Dendritic cell treated with granulocyte-macrophage colony-stimulating factor and Interleukin-4, amounts not matched to agents 40 ng/mL and 50 ng/mL, for 4 days (primary cell): ENCODE measurements at regions not wholly inside any gene's neighbourhood (a gene's known extent, or its start where the extent isn't known, plus 50 kb on each side); places are given as distances from the start of the nearest gene placed in this dataset.
A peak's percentile ranks its signal among the peaks of the same experiment; 100 is the strongest.

ENCODE experiments used
- H3K27ac Mint-ChIP-seq: one replicate; pipeline ENCODE4 v1.8.0; 2022; ENCODE audit warnings: mild to moderate bottlenecking, mixed read lengths
- H3K27me3 Mint-ChIP-seq: one replicate; pipeline ENCODE4 v1.8.0; 2022; ENCODE audit warnings: mild to moderate bottlenecking, mixed read lengths
- H3K36me3 Mint-ChIP-seq: one replicate; pipeline ENCODE4 v1.8.0; 2022; ENCODE audit warnings: low read depth, mixed read lengths
- H3K4me1 Mint-ChIP-seq: one replicate; pipeline ENCODE4 v1.8.0; 2022; ENCODE audit warnings: low read depth, mixed read lengths
- H3K4me3 Mint-ChIP-seq: one replicate; pipeline ENCODE4 v1.8.0; 2022; ENCODE audit warnings: mild to moderate bottlenecking, moderate library complexity, mixed read lengths
- H3K9me3 Mint-ChIP-seq: one replicate; pipeline ENCODE4 v1.8.0; 2022; ENCODE audit warnings: mixed read lengths
- intact Hi-C: fragments of 100-400 bp; cut with micrococcal nuclease; formaldehyde crosslinking; loops from one replicate; pipeline ENCODE4 v1.15.0; 2022

DNA sequence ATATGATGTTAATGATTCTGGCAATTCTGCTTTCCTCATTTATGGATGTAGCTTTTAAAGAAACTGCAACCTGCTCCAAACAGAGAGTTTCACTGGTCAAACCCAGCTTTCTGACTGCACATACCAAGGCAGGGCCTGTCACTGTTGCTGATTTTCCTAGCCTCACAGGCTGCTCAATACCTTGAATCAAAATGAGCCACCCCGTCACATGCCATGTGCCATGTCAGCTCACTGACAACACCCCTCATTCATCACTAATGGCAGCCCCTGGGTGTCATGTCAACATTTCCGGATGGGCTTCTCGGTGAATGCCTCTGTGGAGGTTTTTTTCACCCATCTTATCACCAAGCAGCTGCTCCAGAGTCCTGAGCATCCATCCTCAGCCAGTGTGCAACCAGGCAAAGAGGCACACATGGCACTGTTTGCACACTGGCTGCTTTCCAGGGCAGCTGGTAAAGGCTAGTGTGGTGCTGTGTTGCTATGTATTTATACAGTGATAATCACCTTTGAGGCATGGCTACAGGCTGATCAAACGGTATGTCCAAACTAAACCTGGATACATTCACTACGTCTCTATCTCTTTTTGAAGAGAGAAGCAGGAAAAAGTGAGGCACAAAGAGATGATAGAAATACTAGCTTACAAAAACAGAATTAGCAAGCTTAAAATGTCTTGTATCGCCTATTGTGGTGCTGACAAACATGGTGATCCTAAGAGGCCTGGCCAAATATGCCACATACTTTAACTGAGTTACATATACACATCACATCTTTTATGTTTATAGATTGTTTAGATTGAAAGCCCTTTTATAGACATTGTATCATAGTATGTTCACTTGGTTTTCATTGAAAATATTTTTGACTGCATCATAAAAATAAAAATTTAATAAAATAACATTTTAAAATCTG is 94.6 kb upstream of the INPP4B start:
- Mint-ChIP-seq H3K4me1 (no peaks in the 10 kb centered on the region), H3K27ac (no peak overlapping the region), H3K4me3 (no peak overlapping the region), H3K36me3 (no peaks in the 10 kb centered on the region), H3K27me3 (no peaks in the 10 kb centered on the region), H3K9me3 (no peaks in the 10 kb centered on the region)
- intact Hi-C loops = no loop called here

DNA sequence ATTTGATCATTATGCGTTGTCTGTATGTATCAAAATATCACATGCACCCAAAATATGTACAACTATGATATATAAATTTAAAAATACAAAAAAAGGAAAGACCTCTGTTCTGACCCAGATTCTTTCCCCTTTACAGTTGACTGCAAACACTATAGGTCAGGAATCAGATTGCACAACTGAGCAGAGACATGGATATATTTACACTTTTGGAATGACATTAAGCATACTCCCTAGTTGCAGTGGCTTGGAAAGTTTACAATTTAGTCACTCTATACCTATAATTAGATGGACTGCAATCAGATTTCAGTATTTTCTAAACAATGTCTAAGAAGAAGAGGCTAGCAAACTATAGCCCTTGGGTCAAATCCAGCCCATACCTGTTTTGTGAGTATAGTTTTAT is 98.5 kb upstream of the INPP4B start:
- H3K27ac Mint-ChIP-seq = no peak overlapping the region
- H3K36me3 Mint-ChIP-seq = no peaks in the 10 kb centered on the region
- H3K4me1 Mint-ChIP-seq = no peaks in the 10 kb centered on the region
- intact Hi-C loops = no loop called here
- H3K4me3 Mint-ChIP-seq = no peak overlapping the region
- H3K9me3 Mint-ChIP-seq = peaks cover 14% of the 10 kb centered on the region
- H3K27me3 Mint-ChIP-seq = no peaks in the 10 kb centered on the region

DNA sequence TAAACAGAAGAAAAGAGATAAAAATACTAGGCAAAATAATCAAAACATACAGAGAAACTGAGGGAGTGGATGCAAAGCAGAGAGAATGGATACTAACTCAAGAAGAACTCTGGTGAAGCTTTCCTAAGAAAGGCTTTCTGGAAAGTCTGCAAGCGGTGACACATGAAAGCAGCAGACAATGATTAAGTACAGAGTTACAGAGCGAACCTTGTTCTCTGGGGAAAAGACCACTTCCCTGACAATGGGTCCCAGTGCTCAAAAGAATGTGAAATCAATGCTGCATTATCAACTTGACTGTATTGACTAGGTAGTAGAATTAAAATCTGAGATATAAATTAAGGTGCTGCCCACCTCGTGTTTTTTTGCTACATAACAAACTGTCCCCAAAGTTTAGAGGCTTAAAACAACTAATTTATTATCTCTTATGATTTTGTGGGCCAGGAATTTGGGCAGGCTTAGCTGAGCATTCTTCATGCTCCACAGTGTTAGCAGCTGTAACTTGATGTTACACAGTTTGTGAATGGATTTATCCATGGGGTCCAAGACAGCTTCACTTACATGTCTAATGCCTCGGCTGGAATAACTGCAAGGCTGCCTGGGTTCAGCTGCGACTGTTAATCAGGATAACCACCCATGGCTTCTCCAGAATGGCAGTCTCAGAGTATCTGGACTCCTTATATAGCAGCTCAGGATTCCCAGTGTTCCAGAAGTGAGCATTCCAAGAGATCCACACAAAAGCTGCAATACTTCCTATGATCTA is 106.9 kb upstream of the INPP4B start:
- Mint-ChIP-seq H3K27ac (no peak overlapping the region), H3K4me3 (no peak overlapping the region), H3K27me3 (no peaks in the 10 kb centered on the region), H3K36me3 (no peaks in the 10 kb centered on the region), H3K4me1 (no peaks in the 10 kb centered on the region), H3K9me3 (peaks cover 13% of the 10 kb centered on the region)
- intact Hi-C loops = no loop called here

DNA sequence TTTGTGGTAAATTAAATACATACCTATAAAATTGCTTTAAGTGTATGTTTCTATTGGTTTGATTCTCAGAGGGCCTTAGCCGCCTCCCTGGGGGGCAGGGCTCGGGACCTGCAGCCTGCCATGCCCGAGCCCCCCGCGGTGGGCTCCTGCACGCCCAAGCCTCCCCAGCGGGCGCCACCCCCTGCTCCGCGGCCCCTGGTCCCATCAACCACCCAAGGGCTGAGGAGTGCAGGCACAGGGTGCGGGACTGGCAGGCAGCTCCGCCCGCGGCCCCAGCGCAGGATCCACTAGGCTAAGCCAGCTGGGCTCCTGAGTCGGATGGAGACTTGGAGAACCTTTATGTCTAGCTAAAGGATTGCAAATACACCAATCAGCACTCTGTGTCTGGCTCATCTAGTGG is 108.3 kb upstream of the INPP4B start:
- Mint-ChIP-seq H3K9me3 (peaks cover 13% of the 10 kb centered on the region), H3K36me3 (no peaks in the 10 kb centered on the region), H3K4me3 (no peak overlapping the region), H3K4me1 (peaks cover 5% of the 10 kb centered on the region), H3K27ac (no peak overlapping the region), H3K27me3 (no peaks in the 10 kb centered on the region)
- intact Hi-C loops = no loop called here

DNA sequence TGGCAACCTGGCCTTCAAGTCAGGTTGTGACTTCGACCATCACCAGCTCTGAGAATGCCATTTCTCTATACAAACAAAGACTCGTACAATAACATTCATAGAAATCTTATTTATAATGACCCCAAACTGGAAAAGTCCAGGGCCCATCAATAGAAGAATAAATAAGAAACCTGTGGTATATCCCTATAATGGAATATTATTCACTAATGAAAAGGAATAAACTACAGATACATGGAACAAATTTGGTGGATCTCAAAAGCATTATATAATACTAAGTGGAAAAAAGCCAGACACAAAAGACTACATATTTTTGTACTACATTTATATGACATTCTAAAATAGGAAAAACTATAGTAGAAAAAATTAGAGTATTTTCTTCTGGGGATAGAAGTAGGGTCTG is 109.4 kb upstream of the INPP4B start:
- Mint-ChIP-seq H3K27ac (no peak overlapping the region), H3K36me3 (no peaks in the 10 kb centered on the region), H3K4me3 (no peak overlapping the region), H3K4me1 (peaks cover 10% of the 10 kb centered on the region), H3K9me3 (peaks cover 13% of the 10 kb centered on the region), H3K27me3 (no peaks in the 10 kb centered on the region)
- intact Hi-C loops = no loop called here

DNA sequence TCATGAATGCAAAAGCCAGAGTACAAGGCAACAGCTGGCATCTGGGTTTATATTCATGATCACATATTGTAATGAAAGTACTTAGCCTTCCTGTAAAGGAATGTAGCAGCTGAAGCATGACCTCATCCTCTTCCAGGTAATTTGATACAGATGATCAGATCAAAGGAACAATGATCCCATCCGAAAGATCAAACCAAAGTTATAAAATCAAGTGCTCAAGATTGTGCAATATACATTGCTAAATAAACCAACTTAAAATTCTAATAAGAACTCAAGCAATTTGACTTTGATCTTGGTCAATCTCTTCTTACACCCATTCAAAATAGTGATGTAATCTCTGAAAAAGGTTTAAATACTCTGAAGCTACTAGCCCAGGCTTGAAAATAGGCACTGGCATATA is 113.1 kb upstream of the INPP4B start:
- Mint-ChIP-seq H3K27me3 (no peaks in the 10 kb centered on the region), H3K27ac (no peak overlapping the region)
- intact Hi-C loops = no loop called here

DNA sequence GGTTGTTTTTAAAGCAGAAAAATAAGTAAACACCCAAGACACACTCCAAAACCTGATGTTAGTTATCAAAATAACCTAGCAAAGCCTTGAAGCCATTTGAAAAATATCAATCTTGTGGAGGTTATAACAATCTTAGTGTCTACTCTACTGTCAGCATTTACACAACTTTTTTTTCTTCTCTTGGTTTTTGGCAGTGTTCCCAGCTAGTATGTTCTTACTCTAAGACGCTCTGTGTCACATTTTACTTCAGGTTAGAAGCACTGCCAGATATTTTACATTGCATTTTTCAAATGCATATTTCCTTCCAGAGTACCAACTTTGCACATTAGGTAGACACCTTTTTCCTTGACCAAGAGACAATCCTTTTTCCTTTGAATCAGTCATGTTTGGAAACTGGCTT is 114.0 kb upstream of the INPP4B start:
- peak overlapping the region; percentile 82 for H3K27ac Mint-ChIP-seq
- H3K36me3 Mint-ChIP-seq = no peaks in the 10 kb centered on the region
- no peaks in the 10 kb centered on the region for H3K27me3 Mint-ChIP-seq
- H3K4me3 Mint-ChIP-seq = no peak overlapping the region
- H3K4me1 Mint-ChIP-seq = peaks cover 36% of the 10 kb centered on the region
- peaks cover 21% of the 10 kb centered on the region for H3K9me3 Mint-ChIP-seq
- intact Hi-C loops = loop anchor here (10.0 kb wide), 1 partner anchor 225 kb away; the partner anchor contains the start of gene USP38

More for the DNA sequence above, 113.1 kb upstream of the INPP4B start:
- no peak overlapping the region for H3K4me3 Mint-ChIP-seq
- H3K9me3 Mint-ChIP-seq = peaks cover 20% of the 10 kb centered on the region
- peaks cover 36% of the 10 kb centered on the region for H3K4me1 Mint-ChIP-seq
- H3K36me3 Mint-ChIP-seq = no peaks in the 10 kb centered on the region

DNA sequence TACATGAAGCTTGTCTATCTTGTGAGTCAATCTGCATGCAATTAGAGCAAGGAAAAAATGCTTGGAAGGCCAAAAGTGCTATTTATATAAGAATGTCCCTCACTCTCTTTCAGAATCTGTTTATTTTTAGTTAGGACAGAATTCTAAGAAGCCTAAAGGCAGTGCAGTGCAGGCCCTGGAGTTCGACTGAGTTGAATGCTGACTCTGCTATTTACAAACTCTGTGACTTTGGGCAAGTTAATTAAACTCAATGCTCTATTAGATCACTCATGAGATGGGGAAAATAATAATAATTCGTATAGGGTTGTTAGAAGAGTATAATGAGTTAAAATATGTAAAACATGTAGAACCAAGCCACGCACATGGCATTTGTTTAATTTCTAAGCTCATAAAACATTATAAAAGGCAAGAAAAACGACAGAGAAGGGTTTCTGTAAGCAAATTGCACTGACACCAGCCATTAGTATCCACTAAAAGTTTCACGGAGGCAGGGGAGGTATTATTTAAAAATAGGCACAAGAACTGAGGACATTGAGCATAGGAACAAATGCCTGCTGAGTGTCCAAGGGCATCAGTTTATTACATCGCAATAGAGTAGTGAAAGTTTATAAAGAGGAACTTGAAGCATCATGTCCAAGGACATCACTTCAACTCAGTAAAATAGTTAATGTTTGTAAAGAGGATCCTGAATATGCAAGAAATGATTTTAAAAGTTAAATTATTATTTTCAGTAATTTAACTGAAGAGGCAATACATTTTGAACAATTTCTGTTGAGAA is 115.0 kb upstream of the INPP4B start:
- H3K36me3 Mint-ChIP-seq = no peaks in the 10 kb centered on the region
- H3K4me1 Mint-ChIP-seq = peaks cover 36% of the 10 kb centered on the region
- no peak overlapping the region for H3K4me3 Mint-ChIP-seq
- no peaks in the 10 kb centered on the region for H3K27me3 Mint-ChIP-seq
- peak overlapping the region; percentile 82 for H3K27ac Mint-ChIP-seq
- H3K9me3 Mint-ChIP-seq = peaks cover 23% of the 10 kb centered on the region
- intact Hi-C loops = loop anchor here (10.0 kb wide), 1 partner anchor 224 kb away; the partner anchor contains the start of gene USP38

DNA sequence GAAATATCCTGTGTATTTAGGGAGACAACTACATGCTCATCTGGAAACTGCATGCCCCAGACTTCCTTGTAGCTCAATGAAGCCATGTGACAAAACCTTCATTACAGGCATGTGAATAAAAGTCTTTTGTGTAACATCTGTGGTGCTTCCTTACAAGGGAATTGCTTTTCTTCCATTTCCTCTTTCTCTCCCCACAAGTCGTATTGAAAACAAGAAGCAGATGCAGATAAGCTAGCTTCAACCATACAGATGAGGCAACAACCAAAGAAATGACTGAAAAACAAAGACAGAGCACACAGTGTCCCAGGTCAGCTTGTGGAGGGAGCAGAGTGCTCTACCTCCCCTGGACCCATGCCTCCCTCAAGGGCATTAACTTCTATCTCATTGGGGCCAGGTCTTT is 115.8 kb upstream of the INPP4B start:
- H3K27me3 Mint-ChIP-seq = no peaks in the 10 kb centered on the region
- peaks cover 23% of the 10 kb centered on the region for H3K9me3 Mint-ChIP-seq
- intact Hi-C loops = loop anchor here (10.0 kb wide), 1 partner anchor 223 kb away; the partner anchor contains the start of gene USP38
- peaks cover 36% of the 10 kb centered on the region for H3K4me1 Mint-ChIP-seq
- no peak overlapping the region for H3K4me3 Mint-ChIP-seq
- H3K36me3 Mint-ChIP-seq = no peaks in the 10 kb centered on the region
- peak overlapping the region; percentile 82 for H3K27ac Mint-ChIP-seq

DNA sequence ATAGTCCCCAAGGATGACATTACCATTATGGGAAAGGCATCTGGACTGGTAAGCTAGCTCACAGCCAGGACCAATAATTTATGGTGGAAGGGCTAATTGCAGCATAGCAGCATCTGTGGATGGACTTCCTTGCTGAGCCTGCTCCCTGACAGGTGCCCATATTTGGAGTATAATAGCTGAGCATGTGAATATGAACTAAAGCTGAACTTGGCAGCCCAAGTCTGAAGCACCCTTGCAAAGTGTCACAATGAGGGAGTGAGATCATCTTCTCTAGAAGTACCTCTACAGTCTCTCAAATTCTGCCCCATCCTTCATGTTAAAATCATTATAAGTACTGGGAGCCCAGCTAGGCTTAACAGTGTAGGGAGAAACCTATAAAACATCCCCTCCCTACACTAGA is 128.2 kb upstream of the INPP4B start:
- intact Hi-C loops = no loop called here
- Mint-ChIP-seq H3K27me3 (no peaks in the 10 kb centered on the region), H3K27ac (no peak overlapping the region), H3K4me3 (no peak overlapping the region), H3K9me3 (no peaks in the 10 kb centered on the region), H3K36me3 (no peaks in the 10 kb centered on the region), H3K4me1 (peaks cover 5% of the 10 kb centered on the region)

DNA sequence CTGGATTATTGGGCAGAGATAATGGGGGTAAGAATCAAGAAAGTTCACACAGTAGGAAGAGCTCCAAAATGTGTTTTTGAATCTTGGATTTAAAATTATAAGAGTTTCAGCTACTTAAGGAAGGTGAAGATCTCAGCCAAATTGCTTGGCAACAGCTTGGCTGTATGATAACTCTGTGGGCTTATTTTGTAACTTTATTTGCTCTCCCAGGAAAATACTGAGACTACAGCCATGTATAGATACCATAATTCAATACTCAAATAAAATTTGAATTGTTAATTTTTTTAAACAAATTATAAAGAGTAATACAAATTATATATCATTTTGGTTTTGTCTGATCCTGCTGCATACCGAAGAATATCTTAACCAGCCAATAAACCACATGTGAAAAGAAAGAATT is 129.5 kb upstream of the INPP4B start:
- peaks cover 5% of the 10 kb centered on the region for H3K4me1 Mint-ChIP-seq
- H3K27ac Mint-ChIP-seq = no peak overlapping the region
- H3K36me3 Mint-ChIP-seq = no peaks in the 10 kb centered on the region
- intact Hi-C loops = no loop called here
- H3K4me3 Mint-ChIP-seq = no peak overlapping the region
- no peaks in the 10 kb centered on the region for H3K27me3 Mint-ChIP-seq
- H3K9me3 Mint-ChIP-seq = no peaks in the 10 kb centered on the region

DNA sequence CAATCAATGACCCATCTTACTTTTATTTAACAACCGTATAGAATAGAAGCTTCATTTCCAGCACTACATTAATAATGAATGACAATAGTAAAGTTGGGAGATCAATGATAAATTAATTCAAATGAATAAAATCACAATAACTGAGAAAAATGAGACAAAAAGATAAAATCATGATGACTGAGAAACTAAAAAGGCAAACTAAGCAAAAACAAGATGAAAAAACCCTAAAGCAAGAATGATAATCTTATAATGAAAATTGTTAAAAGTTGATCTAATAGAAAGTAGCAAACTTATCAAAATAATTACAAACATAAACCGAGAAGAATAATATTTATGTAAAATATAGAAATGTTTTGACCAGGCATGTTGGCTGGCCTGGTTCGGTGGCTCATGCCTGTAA is 130.4 kb upstream of the INPP4B start:
- Mint-ChIP-seq H3K4me1 (no peaks in the 10 kb centered on the region), H3K4me3 (no peak overlapping the region), H3K27ac (no peak overlapping the region), H3K27me3 (no peaks in the 10 kb centered on the region), H3K36me3 (no peaks in the 10 kb centered on the region), H3K9me3 (no peaks in the 10 kb centered on the region)
- intact Hi-C loops = no loop called here

DNA sequence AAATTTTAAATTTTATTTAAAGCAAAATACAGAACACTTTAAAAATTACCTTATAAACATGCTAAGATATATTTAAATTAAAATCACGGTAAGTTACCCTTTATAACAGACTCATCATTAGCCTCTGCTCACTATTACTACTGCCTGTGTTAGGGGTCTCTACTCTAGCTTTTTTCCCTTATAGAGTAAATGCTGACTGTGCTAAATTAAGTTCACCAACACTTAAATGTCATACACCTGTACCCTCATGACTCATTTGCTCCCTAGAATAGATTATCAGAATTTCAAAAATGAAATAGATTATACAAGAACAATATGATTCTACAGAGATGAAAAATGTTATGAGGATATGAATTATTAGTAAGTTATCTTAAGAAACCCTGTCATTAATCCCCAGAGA is 131.1 kb upstream of the INPP4B start:
- H3K36me3 Mint-ChIP-seq = no peaks in the 10 kb centered on the region

DNA sequence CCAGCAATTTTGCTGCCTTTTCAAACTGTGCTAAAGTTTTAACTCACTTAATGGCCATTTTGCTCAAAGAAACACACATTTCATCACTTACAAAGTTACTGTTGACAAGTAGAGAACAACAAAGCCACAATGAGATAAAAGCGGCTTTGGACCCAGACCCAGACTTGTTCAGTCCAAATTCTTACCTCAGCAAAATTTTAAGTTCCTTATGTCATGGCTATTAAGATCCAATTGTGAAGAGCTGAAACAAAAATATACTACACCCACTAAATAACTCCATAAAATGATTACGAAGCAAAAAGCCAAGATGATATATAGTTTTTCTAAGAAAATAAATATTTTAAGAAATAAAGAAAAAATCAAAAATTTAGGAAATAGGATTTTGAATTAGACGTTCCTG is 137.0 kb upstream of the INPP4B start:
- H3K27me3 Mint-ChIP-seq = no peaks in the 10 kb centered on the region
- no peaks in the 10 kb centered on the region for H3K9me3 Mint-ChIP-seq
- no peak overlapping the region for H3K4me3 Mint-ChIP-seq
- H3K4me1 Mint-ChIP-seq = no peaks in the 10 kb centered on the region
- intact Hi-C loops = no loop called here
- H3K27ac Mint-ChIP-seq = no peak overlapping the region
- H3K36me3 Mint-ChIP-seq = no peaks in the 10 kb centered on the region

More for the DNA sequence above, 131.1 kb upstream of the INPP4B start:
- no peaks in the 10 kb centered on the region for H3K9me3 Mint-ChIP-seq
- intact Hi-C loops = no loop called here
- H3K27me3 Mint-ChIP-seq = no peaks in the 10 kb centered on the region
- H3K4me1 Mint-ChIP-seq = no peaks in the 10 kb centered on the region
- H3K27ac Mint-ChIP-seq = no peak overlapping the region
- no peak overlapping the region for H3K4me3 Mint-ChIP-seq
